ENCODE measurements at regions not wholly inside any gene's neighbourhood (a gene's known extent, or its start where the extent isn't known, plus 50 kb on each side); places are given as distances from the start of the nearest gene placed in this dataset.

- H3K4me1 ChIP-seq (ENCODE audit: control insufficient read depth in 1 of 2, insufficient read depth in 2 of 2, low read length in 2 of 2): no peaks in the 10 kb centered on the region
- H3K36me3 ChIP-seq (ENCODE audit: control insufficient read depth in 1 of 2, insufficient read depth in 2 of 2, low read length in 2 of 2): no peaks in the 10 kb centered on the region
- H4K20me1 ChIP-seq (ENCODE audit: insufficient read depth): no peaks in the 10 kb centered on the region
- BruUV-seq (replicated peaks): no TSS peak
- no peak overlapping the region for H3K9ac ChIP-seq (ENCODE audit: low read length)
- H3K27me3 ChIP-seq (ENCODE audit: insufficient read depth, low read length): no peaks in the 10 kb centered on the region
- intact Hi-C loops (cut with micrococcal nuclease): no loop called here
- POLR2A ChIA-PET: no interaction called here
- no peaks in the 10 kb centered on the region; the same call in 1 of the 2 replicates for H3K9me2 ChIP-seq (ENCODE audit: insufficient read depth)
- DNase-seq (ENCODE audit: low read depth, low spot score): no peak
- no peak overlapping the region for H3K4me3 ChIP-seq (replicated peaks in 1 of 2; ENCODE audit: low read depth in 1 of 2, low read length in 2 of 2)
- H2AFZ ChIP-seq (ENCODE audit: low read depth, low read length, poor library complexity, severe bottlenecking): no peak overlapping the region
- ATAC-seq: no peak
- H3K9me3 ChIP-seq (ENCODE audit: control insufficient read depth in 1 of 2, insufficient read depth in 1 of 2, low read depth in 1 of 2, low read length in 2 of 2): no peaks in the 10 kb centered on the region
- no peaks in the 10 kb centered on the region for H3K79me2 ChIP-seq (ENCODE audit: insufficient read depth, low read length)
- RAD21 ChIA-PET (ENCODE audit: low non-redundant PET in 1 of 2, low total read pairs in 2 of 2, uncharacterized antibody in 2 of 2, unreplicated experiment in 2 of 2): no interaction called here
- CTCF ChIA-PET: no interaction called here
- no peak overlapping the region for H3K27ac ChIP-seq (ENCODE audit: low read depth, low read length)
- no peak overlapping the region for H3K4me2 ChIP-seq (ENCODE audit: low read length)
- no peak for TF ChIP-seq RAD21 (IDR thresholded peaks at IDR 0.05; ENCODE audit: low read depth)
- no peak for TF ChIP-seq MAX (IDR thresholded peaks at IDR 0.05)
These were observed 420.8 kb downstream of the CHSY3 start for GRCh38 chr5:130324953-130325671.

GRCh38 chr5:130323804-130324454 lies 419.7 kb downstream of the CHSY3 start:
- H3K27ac ChIP-seq (ENCODE audit: low read depth, low read length): no peak overlapping the region
- H3K4me1 ChIP-seq (ENCODE audit: control insufficient read depth in 1 of 2, insufficient read depth in 2 of 2, low read length in 2 of 2): no peaks in the 10 kb centered on the region
- BruUV-seq (replicated peaks): no TSS peak
- ChIA-PET POLR2A (no interaction called here), RAD21 (ENCODE audit: low non-redundant PET in 1 of 2, low total read pairs in 2 of 2, uncharacterized antibody in 2 of 2, unreplicated experiment in 2 of 2) (no interaction called here), CTCF (no interaction called here)
- DNase-seq (ENCODE audit: low read depth, low spot score): no peak
- no peaks in the 10 kb centered on the region; the same call in 1 of the 2 replicates for H3K9me2 ChIP-seq (ENCODE audit: insufficient read depth)
- H3K9me3 ChIP-seq (ENCODE audit: control insufficient read depth in 1 of 2, insufficient read depth in 1 of 2, low read depth in 1 of 2, low read length in 2 of 2): no peaks in the 10 kb centered on the region
- H4K20me1 ChIP-seq (ENCODE audit: insufficient read depth): no peaks in the 10 kb centered on the region
- no peak overlapping the region for H3K9ac ChIP-seq (ENCODE audit: low read length)
- no peaks in the 10 kb centered on the region for H3K27me3 ChIP-seq (ENCODE audit: insufficient read depth, low read length)
- no peaks in the 10 kb centered on the region for H3K36me3 ChIP-seq (ENCODE audit: control insufficient read depth in 1 of 2, insufficient read depth in 2 of 2, low read length in 2 of 2)
- no peak overlapping the region for H3K4me3 ChIP-seq (replicated peaks in 1 of 2; ENCODE audit: low read depth in 1 of 2, low read length in 2 of 2)
- no peak for ATAC-seq
- H3K79me2 ChIP-seq (ENCODE audit: insufficient read depth, low read length): no peaks in the 10 kb centered on the region
- intact Hi-C loops (cut with micrococcal nuclease): no loop called here
- TF ChIP-seq FOSL1 (IDR thresholded peaks at IDR 0.05; ENCODE audit: low read depth): no peak
- no peak for TF ChIP-seq POLR2A (IDR thresholded peaks at IDR 0.05; ENCODE audit: borderline replicate concordance, extremely low read depth, insufficient read depth, insufficient read length)
- TF ChIP-seq EZH2 (IDR thresholded peaks at IDR 0.05): no peak
- no peak for TF ChIP-seq REST (IDR thresholded peaks at IDR 0.05; ENCODE audit: low read depth)
- H2AFZ ChIP-seq (ENCODE audit: low read depth, low read length, poor library complexity, severe bottlenecking): no peak overlapping the region
- H3K4me2 ChIP-seq (ENCODE audit: low read length): no peak overlapping the region

Data from HCT116 (cell line).